Loucy (cell line): ENCODE measurements at regions not wholly inside any gene's neighbourhood (a gene's known extent, or its start where the extent isn't known, plus 50 kb on each side); places are given as distances from the start of the nearest gene placed in this dataset.

Source experiments
- H2AFZ ChIP-seq: fragments of 200-600 bp; sonication (generic); 2 replicates; pipeline ENCODE4 v1.6.0; 2016; ENCODE audit warnings: antibody characterized with exemption, mild to moderate bottlenecking, low read length, moderate library complexity
- H3F3A ChIP-seq: fragments of 200-600 bp; 2 replicates; pipeline ENCODE4 v1.6.0; 2016; ENCODE audit warnings: antibody characterized with exemption, low read depth, mild to moderate bottlenecking
- H3K27me3 ChIP-seq: fragments of 200-600 bp; sonication (generic); 2 replicates; pipeline ENCODE4 v1.6.1; 2014; ENCODE audit warnings: low read length, mild to moderate bottlenecking; ENCODE audit not compliant: insufficient read depth, poor library complexity, severe bottlenecking
- H3K36me3 ChIP-seq: fragments of 200-600 bp; sonication (generic); 2 replicates; pipeline ENCODE4 v1.6.1; 2016; ENCODE audit warnings: low read length; ENCODE audit not compliant: insufficient read depth
- H3K4me1 ChIP-seq: fragments of 200-600 bp; sonication (generic); 2 replicates; pipeline ENCODE4 v1.5.1; 2014; ENCODE audit warnings: low read length, mild to moderate bottlenecking; ENCODE audit not compliant: insufficient read depth, poor library complexity, severe bottlenecking
- H3K4me2 ChIP-seq: fragments of 200-600 bp; sonication (generic); 2 replicates; pipeline ENCODE4 v1.6.0; 2014; ENCODE audit warnings: antibody characterized with exemption, low read length, low read depth, mild to moderate bottlenecking; ENCODE audit not compliant: poor library complexity, severe bottlenecking
- H3K4me3 ChIP-seq: fragments of 200-600 bp; sonication (generic); 2 replicates; pipeline ENCODE4 v1.5.1; 2014; ENCODE audit warnings: low read length, mild to moderate bottlenecking, mixed read lengths; ENCODE audit not compliant: poor library complexity, severe bottlenecking
- H3K79me2 ChIP-seq: fragments of 200-600 bp; sonication (generic); 2 replicates; pipeline ENCODE4 v1.6.1; 2014; ENCODE audit warnings: low read length; ENCODE audit not compliant: insufficient read depth
- H3K9ac ChIP-seq: fragments of 200-600 bp; sonication (generic); 2 replicates; pipeline ENCODE4 v1.6.0; 2014; ENCODE audit warnings: mild to moderate bottlenecking, low read depth, low read length, moderate library complexity; ENCODE audit not compliant: poor library complexity, severe bottlenecking
- H3K9me2 ChIP-seq: fragments of 200-600 bp; sonication (generic); replicated peaks from 2 replicates; pipeline ENCODE4 v1.6.1; 2016; ENCODE audit warnings: low read depth, low read length, mixed read lengths
- H3K9me3 ChIP-seq: fragments of 200-600 bp; sonication (generic); 2 replicates; pipeline ENCODE4 v1.6.1; 2014; ENCODE audit warnings: mild to moderate bottlenecking, antibody characterized with exemption, low read length, low read depth; ENCODE audit not compliant: insufficient read depth
- H4K20me1 ChIP-seq: fragments of 200-600 bp; sonication (generic); 2 replicates; pipeline ENCODE4 v1.6.0; 2014; ENCODE audit warnings: antibody characterized with exemption, low read length, mild to moderate bottlenecking; ENCODE audit not compliant: insufficient read depth, poor library complexity, severe bottlenecking
- CTCF ChIP-seq: fragments of 200-600 bp; sonication (generic); conservative IDR thresholded peaks from 2 replicates; pipeline ENCODE4 v1.5.1; 2014; ENCODE audit warnings: mild to moderate bottlenecking, antibody characterized with exemption, low read length
- EZH2phosphoT487 ChIP-seq: fragments of 200-600 bp; IDR thresholded peaks from 2 replicates; pipeline ENCODE4 v1.6.1; 2018; ENCODE audit warnings: antibody characterized with exemption, mild to moderate bottlenecking, moderate library complexity, borderline replicate concordance

GRCh38 chr11:11056316-11056715 lies 198.5 kb upstream of the ZBED5 start:
- no peak overlapping the region for H3K4me3 ChIP-seq
- H3F3A ChIP-seq = no peaks in the 10 kb centered on the region
- peaks cover 6% of the 10 kb centered on the region for H3K27me3 ChIP-seq
- H3K9ac ChIP-seq = no peak overlapping the region
- no peak overlapping the region for H2AFZ ChIP-seq
- H3K4me2 ChIP-seq = no peak overlapping the region
- no peaks in the 10 kb centered on the region for H3K9me3 ChIP-seq
- H3K9me2 ChIP-seq = no peaks in the 10 kb centered on the region
- H4K20me1 ChIP-seq = no peaks in the 10 kb centered on the region
- H3K79me2 ChIP-seq = no peaks in the 10 kb centered on the region
- no peaks in the 10 kb centered on the region for H3K4me1 ChIP-seq
- TF ChIP-seq CTCF (no peak), EZH2phosphoT487 (no peak)
- H3K36me3 ChIP-seq = no peaks in the 10 kb centered on the region

GRCh38 chr11:11047851-11048610 lies 190.2 kb upstream of the ZBED5 start:
- H3K9me3 ChIP-seq = no peaks in the 10 kb centered on the region
- TF ChIP-seq CTCF (no peak), EZH2phosphoT487 (no peak)
- no peak overlapping the region for H3K4me3 ChIP-seq
- H3K9me2 ChIP-seq = no peaks in the 10 kb centered on the region
- no peaks in the 10 kb centered on the region for H3K36me3 ChIP-seq
- H4K20me1 ChIP-seq = no peaks in the 10 kb centered on the region
- no peak overlapping the region for H2AFZ ChIP-seq
- no peaks in the 10 kb centered on the region for H3K27me3 ChIP-seq
- no peak overlapping the region for H3K4me2 ChIP-seq
- H3K4me1 ChIP-seq = no peaks in the 10 kb centered on the region
- no peaks in the 10 kb centered on the region for H3K79me2 ChIP-seq
- no peaks in the 10 kb centered on the region for H3F3A ChIP-seq
- no peak overlapping the region for H3K9ac ChIP-seq

- H3K79me2 ChIP-seq = no peaks in the 10 kb centered on the region
- H3K9me3 ChIP-seq = no peaks in the 10 kb centered on the region
- H3F3A ChIP-seq = no peaks in the 10 kb centered on the region
- no peak overlapping the region for H3K4me2 ChIP-seq
- no peaks in the 10 kb centered on the region for H4K20me1 ChIP-seq
- no peak overlapping the region for H3K9ac ChIP-seq
- TF ChIP-seq CTCF = no peak
- TF ChIP-seq EZH2phosphoT487 = no peak
- H3K4me3 ChIP-seq = no peak overlapping the region
- H3K36me3 ChIP-seq = no peaks in the 10 kb centered on the region
- H3K27me3 ChIP-seq = no peaks in the 10 kb centered on the region
- H2AFZ ChIP-seq = no peak overlapping the region
- H3K4me1 ChIP-seq = no peaks in the 10 kb centered on the region
- no peaks in the 10 kb centered on the region for H3K9me2 ChIP-seq
Measured at GRCh38 chr11:11046781-11047180, 188.9 kb upstream of the ZBED5 start.
